ENCODE measurements at regions not wholly inside any gene's neighbourhood (a gene's known extent, or its start where the extent isn't known, plus 50 kb on each side); places are given as distances from the start of the nearest gene placed in this dataset.

- no peak for DNase-seq (ENCODE audit: extremely low read depth, low read depth)
- no peak overlapping the region for H3K4me3 ChIP-seq (replicated peaks; ENCODE audit: low read depth, low read length)
Observed at GRCh38 chr11:134781380-134781866, 369.4 kb upstream of the B3GAT1 start.

GRCh38 chr11:134780486-134781147, 368.6 kb upstream of the B3GAT1 start:
- TF ChIP-seq CTCF (IDR thresholded peaks at IDR 0.05; ENCODE audit: low read depth, low read length, missing control alignments), result no peak
- H3K4me3 ChIP-seq (replicated peaks; ENCODE audit: low read depth, low read length), result no peak overlapping the region
- no peak for DNase-seq (ENCODE audit: extremely low read depth, low read depth)

More at GRCh38 chr11:134781380-134781866, 369.4 kb upstream of the B3GAT1 start:
- TF ChIP-seq CTCF (IDR thresholded peaks at IDR 0.05; ENCODE audit: low read depth, low read length, missing control alignments), result no peak

- no peak for DNase-seq (ENCODE audit: extremely low read depth, low read depth)
- H3K4me3 ChIP-seq (replicated peaks; ENCODE audit: low read depth, low read length), result no peak overlapping the region
- TF ChIP-seq CTCF (IDR thresholded peaks at IDR 0.05; ENCODE audit: low read depth, low read length, missing control alignments), result no peak
Observed at GRCh38 chr11:134779179-134779578, 367.1 kb upstream of the B3GAT1 start.

GRCh38 chr11:134768463-134768862, 356.4 kb upstream of the B3GAT1 start:
- no peak for TF ChIP-seq CTCF (IDR thresholded peaks at IDR 0.05; ENCODE audit: low read depth, low read length, missing control alignments)
- no peak overlapping the region for H3K4me3 ChIP-seq (replicated peaks; ENCODE audit: low read depth, low read length)
- DNase-seq (ENCODE audit: extremely low read depth, low read depth), result no peak

- TF ChIP-seq CTCF (IDR thresholded peaks at IDR 0.05; ENCODE audit: low read depth, low read length, missing control alignments), result no peak
- DNase-seq (ENCODE audit: extremely low read depth, low read depth), result no peak
- H3K4me3 ChIP-seq (replicated peaks; ENCODE audit: low read depth, low read length), result no peak overlapping the region
Observed at GRCh38 chr11:134765565-134765964, 353.5 kb upstream of the B3GAT1 start.

GRCh38 chr11:134764966-134765365, 352.9 kb upstream of the B3GAT1 start:
- DNase-seq (ENCODE audit: extremely low read depth, low read depth), result no peak
- no peak for TF ChIP-seq CTCF (IDR thresholded peaks at IDR 0.05; ENCODE audit: low read depth, low read length, missing control alignments)

GRCh38 chr11:134764367-134764766, 352.3 kb upstream of the B3GAT1 start:
- no peak overlapping the region for H3K4me3 ChIP-seq (replicated peaks; ENCODE audit: low read depth, low read length)
- no peak for TF ChIP-seq CTCF (IDR thresholded peaks at IDR 0.05; ENCODE audit: low read depth, low read length, missing control alignments)
- DNase-seq (ENCODE audit: extremely low read depth, low read depth), result no peak

More at GRCh38 chr11:134764966-134765365, 352.9 kb upstream of the B3GAT1 start:
- no peak overlapping the region for H3K4me3 ChIP-seq (replicated peaks; ENCODE audit: low read depth, low read length)

Measured in HFF-Myc (cell line).